Suppressor macrophage treated with lipopolysaccharide for 4 hours (primary cell): ENCODE measurements at regions not wholly inside any gene's neighbourhood (a gene's known extent, or its start where the extent isn't known, plus 50 kb on each side); places are given as distances from the start of the nearest gene placed in this dataset.
"Not testable (repeated sequence)": the region's sequence is repeated elsewhere in the genome, so short reads cannot be mapped to it uniquely, and the experiment has no call there.

Source experiments
- DNase-seq: peaks from one replicate; pipeline ENCODE4 v3.0.0-alpha.2; 2020

GRCh38 chr12:131214936-131215335, 261.2 kb downstream of the ADGRD1 start:
- not testable (repeated sequence) for DNase-seq

GRCh38 chr12:131216587-131216986, 262.9 kb downstream of the ADGRD1 start:
- not testable (repeated sequence) for DNase-seq

GRCh38 chr12:131217024-131217586, 263.4 kb downstream of the ADGRD1 start:
- DNase-seq, result no peak

- DNase-seq, result no peak
These were observed 264.6 kb downstream of the ADGRD1 start for GRCh38 chr12:131218026-131218922.

- DNase-seq, result no peak
These were observed 265.4 kb downstream of the ADGRD1 start for GRCh38 chr12:131218923-131219669.

GRCh38 chr12:131219670-131220330, 266.1 kb downstream of the ADGRD1 start:
- no peak for DNase-seq

- no peak for DNase-seq
These were observed 266.6 kb downstream of the ADGRD1 start for GRCh38 chr12:131220331-131220685.

- DNase-seq, result no peak
These were observed 267.6 kb downstream of the ADGRD1 start for GRCh38 chr12:131221061-131221956.

GRCh38 chr12:131221957-131222328, 268.2 kb downstream of the ADGRD1 start:
- no peak for DNase-seq

- DNase-seq, result no peak
These were observed 268.8 kb downstream of the ADGRD1 start for GRCh38 chr12:131222329-131223139.

GRCh38 chr12:131223171-131223761, 269.6 kb downstream of the ADGRD1 start:
- no peak for DNase-seq

- DNase-seq, result no peak
These were observed 270.1 kb downstream of the ADGRD1 start for GRCh38 chr12:131223791-131224225.

- DNase-seq, result not testable (repeated sequence)
These were observed 270.7 kb downstream of the ADGRD1 start for GRCh38 chr12:131224226-131225065.

GRCh38 chr12:131225066-131225380, 271.3 kb downstream of the ADGRD1 start:
- DNase-seq, result not testable (repeated sequence)

GRCh38 chr12:131226345-131227265, 272.9 kb downstream of the ADGRD1 start:
- DNase-seq, result no peak

GRCh38 chr12:131227641-131228040, 273.9 kb downstream of the ADGRD1 start:
- not testable (repeated sequence) for DNase-seq

- not testable (repeated sequence) for DNase-seq
These were observed 275.3 kb downstream of the ADGRD1 start for GRCh38 chr12:131229079-131229425.

- DNase-seq, result no peak
These were observed 276.0 kb downstream of the ADGRD1 start for GRCh38 chr12:131229426-131230339.
